Prostate gland (tissue), 2 donors: ENCODE measurements at regions not wholly inside any gene's neighbourhood (a gene's known extent, or its start where the extent isn't known, plus 50 kb on each side); places are given as distances from the start of the nearest gene placed in this dataset.
"Not testable (repeated sequence)": the region's sequence is repeated elsewhere in the genome, so short reads cannot be mapped to it uniquely, and the experiment has no call there.

Experiments
- DNase-seq: peaks from one replicate; pipeline ENCODE4 v3.0.0-alpha.2; 2019; ENCODE audit warnings: low spot score
- H3K27ac ChIP-seq, 2 donors: fragments of 200-600 bp; sonication (generic); 2 replicates each; pipeline ENCODE4 v1.5.1; 2017 to 2019
- H3K27me3 ChIP-seq: fragments of 200-600 bp; sonication (generic); replicated peaks from 2 replicates; pipeline ENCODE4 v1.5.1; 2019; ENCODE audit not compliant: insufficient read depth
- H3K36me3 ChIP-seq, 2 donors: fragments of 200-600 bp; sonication (generic); 1 replicate in 1 of 2; 2 replicates in 1 of 2; pipeline versions ENCODE4 v1.5.1 to v1.8.1; 2017 to 2019
- H3K4me1 ChIP-seq: fragments of 200-600 bp; sonication (generic); replicated peaks from 2 replicates; pipeline ENCODE4 v1.5.1; 2019
- H3K4me3 ChIP-seq, 2 donors: fragments of 200-600 bp; sonication (generic); 2 replicates each; pipeline ENCODE4 v1.5.1; 2017 to 2019
- H3K9me3 ChIP-seq: fragments of 200-600 bp; sonication (generic); 2 replicates; pipeline ENCODE4 v1.5.1; 2017
- CTCF ChIP-seq, 4 experiments: fragments of 200-600 bp in 2 of 4; fragments of 450-650 bp in 2 of 4; sonication (generic) in 2 of 4; IDR thresholded peaks; 1 replicate in 3 of 4; 2 replicates in 1 of 4; pipeline ENCODE4 v1.5.1; 2016 to 2019; ENCODE audit warnings: antibody characterized with exemption in 4 of 4, mild to moderate bottlenecking in 2 of 4, moderate library complexity in 2 of 4
- POLR2A ChIP-seq: fragments of 450-650 bp; IDR thresholded peaks from one replicate; pipeline ENCODE4 v1.6.1; 2016; ENCODE audit warnings: antibody characterized with exemption, mild to moderate bottlenecking
- POLR2AphosphoS5 ChIP-seq: sonication (generic); formaldehyde crosslinking; IDR thresholded peaks from one replicate; pipeline ENCODE4 v1.6.1; 2017; ENCODE audit warnings: antibody characterized with exemption
- WGBS: methylation state at CpG from one replicate; pipeline ENCODE4 v1.1.5; 2018; 5-methylcytosine and 5-hydroxymethylcytosine counted together
- intact Hi-C: fragments of 100-400 bp; cut with DNase I; formaldehyde crosslinking; loops from one replicate; pipeline ENCODE4 v1.14.2; 2022

DNA sequence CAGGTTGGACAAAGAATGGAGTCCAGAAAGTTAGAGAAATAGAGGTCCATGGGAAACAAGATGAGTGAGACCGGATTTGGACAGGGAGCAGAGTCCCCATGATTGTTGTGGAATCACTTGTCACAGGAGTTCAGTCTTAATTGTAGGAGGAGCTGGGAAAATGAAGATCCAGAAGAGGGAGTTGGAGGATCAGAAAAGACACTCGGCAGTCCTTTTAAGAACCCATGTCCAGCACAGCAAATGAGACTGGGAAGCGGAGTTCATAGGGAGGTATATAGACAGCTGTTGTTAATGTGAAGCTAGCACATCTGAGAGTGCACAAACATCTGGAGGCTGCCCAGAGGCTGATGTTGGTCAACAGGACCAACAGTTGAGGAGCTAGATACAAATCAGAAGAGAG, 111.4 kb upstream of the RXFP1 start:
- 89% methylated on average over 3 of the region's 3 CpGs for WGBS
- no peaks in the 10 kb centered on the region for H3K4me1 ChIP-seq
- H3K4me3 ChIP-seq, result no peak overlapping the region
- H3K27me3 ChIP-seq, result no peaks in the 10 kb centered on the region
- intact Hi-C loops, result no loop called here
- no peaks in the 10 kb centered on the region for H3K36me3 ChIP-seq
- no peaks in the 10 kb centered on the region for H3K9me3 ChIP-seq
- no peak overlapping the region for H3K27ac ChIP-seq
- no peak for DNase-seq
- TF ChIP-seq POLR2AphosphoS5, result no peak
- TF ChIP-seq POLR2A, result no peak
- TF ChIP-seq CTCF (IDR thresholded peaks at IDR 0.05), result no peak

DNA sequence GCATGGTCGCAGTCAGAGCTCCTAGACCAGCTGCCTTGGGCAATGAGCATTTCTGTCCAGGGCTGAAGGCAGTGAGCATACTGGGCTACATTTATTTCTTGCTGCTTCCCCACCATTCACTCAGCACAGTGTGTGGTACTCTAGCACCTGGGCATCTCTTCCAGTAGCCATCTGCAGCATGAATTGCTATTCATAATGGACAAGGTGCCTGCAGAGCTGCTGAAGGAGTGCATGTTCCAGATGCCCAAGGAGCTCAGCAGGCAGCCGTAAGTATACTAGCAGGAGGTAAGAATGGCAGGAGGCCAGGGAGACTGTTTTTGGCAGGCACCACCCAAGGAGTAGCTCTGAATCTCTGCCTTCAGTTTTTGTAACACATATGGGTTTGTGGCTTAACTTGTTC, 110.4 kb upstream of the RXFP1 start:
- Histone ChIP-seq H3K27ac (no peak overlapping the region), H3K27me3 (no peaks in the 10 kb centered on the region), H3K9me3 (no peaks in the 10 kb centered on the region), H3K4me3 (no peak overlapping the region), H3K4me1 (no peaks in the 10 kb centered on the region), H3K36me3 (no peaks in the 10 kb centered on the region)
- intact Hi-C loops, result no loop called here
- 38% methylated on average over 2 of the region's 2 CpGs for WGBS
- DNase-seq, result no peak
- no peak for TF ChIP-seq CTCF (IDR thresholded peaks at IDR 0.05)
- TF ChIP-seq POLR2AphosphoS5, result no peak
- TF ChIP-seq POLR2A, result no peak

DNA sequence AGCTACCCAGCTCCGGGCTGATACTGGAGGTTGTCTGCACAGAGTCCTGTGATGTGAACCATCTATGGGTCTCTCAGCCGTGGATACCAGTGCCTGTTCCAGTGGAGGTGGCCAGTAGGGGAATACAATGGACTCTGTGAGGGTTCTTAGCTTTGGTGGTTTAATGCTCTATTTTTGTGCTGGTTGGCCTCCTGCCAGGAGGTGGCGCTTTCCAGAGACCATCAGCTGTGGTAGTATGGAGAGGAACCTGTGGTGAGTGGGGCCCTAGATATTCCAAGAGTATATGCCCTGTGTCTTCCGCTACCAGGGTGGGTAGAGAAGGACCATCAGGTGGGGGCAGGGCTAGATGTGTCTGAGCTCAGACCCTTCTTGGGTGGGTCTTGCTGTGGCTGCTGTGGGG, 103.0 kb upstream of the RXFP1 start:
- H3K4me3 ChIP-seq, H3K9me3 ChIP-seq, H3K27ac ChIP-seq, H3K36me3 ChIP-seq, DNase-seq, H3K4me1 ChIP-seq, H3K27me3 ChIP-seq, intact Hi-C loops: not testable (repeated sequence)
- 95% methylated on average over 4 of the region's 4 CpGs for WGBS

DNA sequence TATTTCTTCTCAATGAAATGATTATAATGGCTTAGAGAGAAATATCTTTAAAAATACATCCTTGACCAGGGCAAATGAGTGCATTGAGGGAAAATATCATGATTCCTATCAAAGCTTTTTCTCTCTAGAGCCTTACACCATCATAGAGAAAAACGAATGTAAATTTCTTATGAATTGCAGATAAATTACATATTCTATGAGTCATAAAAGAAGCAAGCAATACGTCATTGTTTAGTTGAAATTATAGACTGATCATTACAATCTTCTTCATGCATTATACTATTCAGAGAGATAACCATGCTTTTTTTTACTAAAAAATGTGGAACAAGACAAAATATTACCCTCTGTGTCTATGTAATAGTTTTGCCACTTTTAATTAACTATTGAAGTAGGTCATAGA, 100.9 kb upstream of the RXFP1 start:
- H3K36me3 ChIP-seq, result no peaks in the 10 kb centered on the region
- 56% methylated on average over 2 of the region's 2 CpGs for WGBS
- TF ChIP-seq POLR2A (no peak), POLR2AphosphoS5 (no peak), CTCF (IDR thresholded peaks at IDR 0.05) (no peak)
- DNase-seq, result no peak
- H3K4me1 ChIP-seq, result no peaks in the 10 kb centered on the region
- no peak overlapping the region for H3K4me3 ChIP-seq
- H3K27me3 ChIP-seq, result no peaks in the 10 kb centered on the region
- intact Hi-C loops, result no loop called here
- no peak overlapping the region for H3K27ac ChIP-seq
- no peaks in the 10 kb centered on the region for H3K9me3 ChIP-seq

DNA sequence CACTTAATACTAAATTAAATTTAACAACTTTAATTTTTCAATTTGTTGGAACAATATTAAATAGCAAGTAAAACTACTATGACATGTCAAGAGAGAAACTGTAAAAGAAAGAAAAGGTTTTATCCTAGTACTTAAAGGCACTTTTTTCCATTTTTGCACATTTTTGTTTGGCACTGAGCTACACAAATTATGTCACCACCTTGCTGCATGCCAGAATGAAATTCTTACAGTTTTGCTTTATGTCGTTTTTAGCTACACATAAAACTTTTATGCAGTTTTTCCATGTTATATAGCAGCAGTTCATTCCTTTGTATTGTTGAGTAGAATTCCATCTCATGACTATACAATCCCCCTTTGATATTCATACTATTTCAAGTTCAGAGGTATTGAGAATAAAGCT, 99.1 kb upstream of the RXFP1 start:
- TF ChIP-seq CTCF (IDR thresholded peaks at IDR 0.05), result no peak
- TF ChIP-seq POLR2AphosphoS5, result no peak
- no peak for TF ChIP-seq POLR2A
- no peaks in the 10 kb centered on the region for H3K27me3 ChIP-seq
- no peaks in the 10 kb centered on the region for H3K36me3 ChIP-seq
- WGBS, result 15% methylated on average over 1 of the region's 1 CpG
- H3K4me1 ChIP-seq, result no peaks in the 10 kb centered on the region
- H3K4me3 ChIP-seq, result no peak overlapping the region
- intact Hi-C loops, result no loop called here
- no peak overlapping the region for H3K27ac ChIP-seq
- DNase-seq, result no peak
- no peaks in the 10 kb centered on the region for H3K9me3 ChIP-seq

GRCh38 chr4:158428242-158428641, 93.4 kb upstream of the RXFP1 start:
- Histone ChIP-seq H3K27me3 (no peaks in the 10 kb centered on the region), H3K36me3 (no peaks in the 10 kb centered on the region), H3K4me3 (no peak overlapping the region), H3K9me3 (no peaks in the 10 kb centered on the region), H3K4me1 (no peaks in the 10 kb centered on the region), H3K27ac (no peak overlapping the region)
- no peak for DNase-seq
- intact Hi-C loops, result no loop called here
- no peak for TF ChIP-seq POLR2A
- no peak for TF ChIP-seq CTCF (IDR thresholded peaks at IDR 0.05)
- TF ChIP-seq POLR2AphosphoS5, result no peak
